ENCODE measurements at regions not wholly inside any gene's neighbourhood (a gene's known extent, or its start where the extent isn't known, plus 50 kb on each side); places are given as distances from the start of the nearest gene placed in this dataset.

DNA sequence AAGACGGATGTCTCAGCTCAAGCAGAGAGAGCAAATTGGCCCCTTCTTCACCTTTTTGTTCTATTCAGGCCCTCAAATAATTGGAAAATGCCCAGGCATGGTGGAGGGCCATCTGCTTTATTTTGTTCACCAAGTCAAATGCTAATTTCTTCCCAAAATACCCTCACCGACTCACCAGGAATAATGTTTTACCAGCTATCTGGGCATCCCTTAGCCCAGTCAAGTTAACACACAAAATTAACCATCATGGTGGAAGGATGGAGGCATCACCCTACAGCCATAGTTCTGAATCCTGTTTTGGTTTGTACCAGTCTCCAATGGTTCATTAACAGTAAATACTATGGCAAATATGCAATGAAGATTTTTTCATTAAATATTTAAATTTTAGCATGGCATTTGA is 51.7 kb upstream of the SERP2 start:
- no peak overlapping the region for H3K4me3 ChIP-seq (replicated peaks in 1 of 2; ENCODE audit: low read depth in 2 of 2, low read length in 2 of 2)
- TF ChIP-seq, protein P1, sequence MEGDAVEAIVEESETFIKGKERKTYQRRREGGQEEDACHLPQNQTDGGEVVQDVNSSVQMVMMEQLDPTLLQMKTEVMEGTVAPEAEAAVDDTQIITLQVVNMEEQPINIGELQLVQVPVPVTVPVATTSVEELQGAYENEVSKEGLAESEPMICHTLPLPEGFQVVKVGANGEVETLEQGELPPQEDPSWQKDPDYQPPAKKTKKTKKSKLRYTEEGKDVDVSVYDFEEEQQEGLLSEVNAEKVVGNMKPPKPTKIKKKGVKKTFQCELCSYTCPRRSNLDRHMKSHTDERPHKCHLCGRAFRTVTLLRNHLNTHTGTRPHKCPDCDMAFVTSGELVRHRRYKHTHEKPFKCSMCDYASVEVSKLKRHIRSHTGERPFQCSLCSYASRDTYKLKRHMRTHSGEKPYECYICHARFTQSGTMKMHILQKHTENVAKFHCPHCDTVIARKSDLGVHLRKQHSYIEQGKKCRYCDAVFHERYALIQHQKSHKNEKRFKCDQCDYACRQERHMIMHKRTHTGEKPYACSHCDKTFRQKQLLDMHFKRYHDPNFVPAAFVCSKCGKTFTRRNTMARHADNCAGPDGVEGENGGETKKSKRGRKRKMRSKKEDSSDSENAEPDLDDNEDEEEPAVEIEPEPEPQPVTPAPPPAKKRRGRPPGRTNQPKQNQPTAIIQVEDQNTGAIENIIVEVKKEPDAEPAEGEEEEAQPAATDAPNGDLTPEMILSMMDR (IDR thresholded peaks at IDR 0.05; ENCODE audit: low read depth, low read length): no peak
- no peak for DNase-seq (ENCODE audit: low read depth in 2 of 2)

DNA sequence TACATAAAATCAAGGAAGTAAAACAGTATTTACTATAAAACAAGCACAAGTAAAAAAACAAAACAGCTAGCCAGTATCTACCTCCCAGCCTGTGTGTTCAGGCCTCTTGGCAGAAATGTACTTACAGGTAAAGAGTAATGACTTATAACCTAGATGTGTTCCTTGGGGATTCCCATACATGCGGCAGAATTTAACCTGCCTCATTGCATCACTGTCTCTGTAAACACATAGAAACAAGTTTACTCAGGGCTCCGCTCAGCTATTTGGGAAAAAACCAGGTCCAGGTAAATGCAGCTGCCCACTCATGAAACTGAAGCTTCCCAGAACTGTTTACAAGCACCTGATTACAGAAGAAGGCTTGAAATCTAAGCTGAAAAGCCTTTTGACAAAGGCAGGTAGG is 50.7 kb upstream of the SERP2 start:
- TF ChIP-seq, protein P1 (IDR thresholded peaks at IDR 0.05; ENCODE audit: low read depth, low read length): no peak
- DNase-seq (ENCODE audit: low read depth in 2 of 2): no peak

DNA sequence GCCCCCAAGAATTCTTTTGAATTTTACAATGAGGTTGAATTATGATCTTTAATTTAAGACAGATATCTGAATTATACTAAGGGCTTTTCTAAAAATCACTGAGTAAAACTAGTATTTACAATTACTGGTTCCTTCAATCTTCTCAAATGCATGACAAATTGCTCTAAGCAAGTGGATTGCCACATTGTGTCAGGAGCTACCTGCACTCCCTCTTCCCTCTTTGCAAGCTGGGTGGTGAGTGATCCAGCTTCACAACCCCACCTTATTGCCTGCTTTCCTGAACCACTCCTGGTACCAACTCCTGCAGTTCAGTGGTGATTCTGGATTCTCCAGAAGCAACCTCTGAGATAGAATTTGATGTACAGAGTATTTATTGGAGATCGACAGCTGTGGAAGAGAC is 49.9 kb upstream of the SERP2 start:
- TF ChIP-seq, protein P1 (IDR thresholded peaks at IDR 0.05; ENCODE audit: low read depth, low read length): no peak
- no peak for DNase-seq (ENCODE audit: low read depth in 2 of 2)
- no peak overlapping the region for H3K4me3 ChIP-seq (replicated peaks in 1 of 2; ENCODE audit: low read depth in 2 of 2, low read length in 2 of 2)

More for the DNA sequence above, 50.7 kb upstream of the SERP2 start:
- no peak overlapping the region for H3K4me3 ChIP-seq (replicated peaks in 1 of 2; ENCODE audit: low read depth in 2 of 2, low read length in 2 of 2)

Data from cardiac fibroblast (primary cell).